ENCODE measurements at regions not wholly inside any gene's neighbourhood (a gene's known extent, or its start where the extent isn't known, plus 50 kb on each side); places are given as distances from the start of the nearest gene placed in this dataset.

- ATAC-seq = peak; percentile 96
These were observed 63.7 kb upstream of the ITGA4 start for GRCh38 chr2:181393472-181393871.

GRCh38 chr2:181394741-181395437 lies 62.3 kb upstream of the ITGA4 start:
- no peak for ATAC-seq
- TF ChIP-seq ARNTL (CRISPR knock-in tag; IDR thresholded peaks at IDR 0.05; ENCODE audit: borderline replicate concordance, low read depth) (no peak), ZNF8 (CRISPR knock-in tag; IDR thresholded peaks at IDR 0.05) (no peak), ESRRG (CRISPR knock-in tag; IDR thresholded peaks at IDR 0.05) (no peak), GLIS3 (CRISPR knock-in tag; IDR thresholded peaks at IDR 0.05) (no peak), CSRNP3 (CRISPR knock-in tag; IDR thresholded peaks at IDR 0.05) (no peak), ZFP30 (CRISPR knock-in tag; IDR thresholded peaks at IDR 0.05) (no peak)

More at GRCh38 chr2:181393472-181393871, 63.7 kb upstream of the ITGA4 start:
- TF ChIP-seq ZC3H10 (CRISPR knock-in tag; IDR thresholded peaks at IDR 0.05) (no peak), ZNF565 (CRISPR knock-in tag; conservative IDR thresholded peaks at IDR 0.05; ENCODE audit: low read depth) (no peak), OSR1 (CRISPR knock-in tag; IDR thresholded peaks at IDR 0.05) (no peak), BACH2 (CRISPR knock-in tag; IDR thresholded peaks at IDR 0.05; ENCODE audit: borderline replicate concordance) (no peak)

GRCh38 chr2:181395851-181396250 lies 61.3 kb upstream of the ITGA4 start:
- ATAC-seq = no peak
- TF ChIP-seq OSR1 (CRISPR knock-in tag; IDR thresholded peaks at IDR 0.05) = no peak
- no peak for TF ChIP-seq TCF4 (CRISPR knock-in tag; IDR thresholded peaks at IDR 0.05; ENCODE audit: borderline replicate concordance)
- no peak for TF ChIP-seq ZNF565 (CRISPR knock-in tag; conservative IDR thresholded peaks at IDR 0.05; ENCODE audit: low read depth)
- TF ChIP-seq TOX (CRISPR knock-in tag; IDR thresholded peaks at IDR 0.05; ENCODE audit: borderline replicate concordance) = no peak
- TF ChIP-seq SNAI2 (CRISPR knock-in tag; IDR thresholded peaks at IDR 0.05) = no peak
- TF ChIP-seq RARB (CRISPR knock-in tag; IDR thresholded peaks at IDR 0.05) = no peak
- no peak for TF ChIP-seq ISL1 (CRISPR knock-in tag; IDR thresholded peaks at IDR 0.05)
- TF ChIP-seq ZFP3 (CRISPR knock-in tag; IDR thresholded peaks at IDR 0.05) = no peak
- no peak for TF ChIP-seq CSRNP3 (CRISPR knock-in tag; IDR thresholded peaks at IDR 0.05)
- no peak for TF ChIP-seq POU6F1 (CRISPR knock-in tag; IDR thresholded peaks at IDR 0.05; ENCODE audit: borderline replicate concordance, low read depth)
- TF ChIP-seq ARNTL (CRISPR knock-in tag; IDR thresholded peaks at IDR 0.05; ENCODE audit: borderline replicate concordance, low read depth) = no peak
- no peak for TF ChIP-seq CSDC2 (CRISPR knock-in tag; IDR thresholded peaks at IDR 0.05)
- TF ChIP-seq ZC3H10 (CRISPR knock-in tag; IDR thresholded peaks at IDR 0.05) = no peak
- no peak for TF ChIP-seq ZNF8 (CRISPR knock-in tag; IDR thresholded peaks at IDR 0.05)

GRCh38 chr2:181396256-181397123 lies 60.7 kb upstream of the ITGA4 start:
- ATAC-seq = no peak
- TF ChIP-seq CSDC2 (CRISPR knock-in tag; IDR thresholded peaks at IDR 0.05) = no peak
- TF ChIP-seq ARNTL (CRISPR knock-in tag; IDR thresholded peaks at IDR 0.05; ENCODE audit: borderline replicate concordance, low read depth) = no peak
- TF ChIP-seq PPARA (CRISPR knock-in tag; IDR thresholded peaks at IDR 0.05; ENCODE audit: borderline replicate concordance) = no peak
- TF ChIP-seq CREB5 (CRISPR knock-in tag; IDR thresholded peaks at IDR 0.05; ENCODE audit: low read depth) = no peak
- no peak for TF ChIP-seq PATZ1 (CRISPR knock-in tag; IDR thresholded peaks at IDR 0.05; ENCODE audit: borderline replicate concordance)
- TF ChIP-seq ESRRG (CRISPR knock-in tag; IDR thresholded peaks at IDR 0.05) = no peak
- TF ChIP-seq RARB (CRISPR knock-in tag; IDR thresholded peaks at IDR 0.05) = no peak
- no peak for TF ChIP-seq GLIS3 (CRISPR knock-in tag; IDR thresholded peaks at IDR 0.05)
- no peak for TF ChIP-seq BACH2 (CRISPR knock-in tag; IDR thresholded peaks at IDR 0.05; ENCODE audit: borderline replicate concordance)
- TF ChIP-seq ZNF565 (CRISPR knock-in tag; conservative IDR thresholded peaks at IDR 0.05; ENCODE audit: low read depth) = no peak
- TF ChIP-seq ZFP30 (CRISPR knock-in tag; IDR thresholded peaks at IDR 0.05) = no peak
- TF ChIP-seq SNAI2 (CRISPR knock-in tag; IDR thresholded peaks at IDR 0.05) = no peak
- no peak for TF ChIP-seq ISL1 (CRISPR knock-in tag; IDR thresholded peaks at IDR 0.05)
- no peak for TF ChIP-seq ZC3H10 (CRISPR knock-in tag; IDR thresholded peaks at IDR 0.05)
- no peak for TF ChIP-seq TOX (CRISPR knock-in tag; IDR thresholded peaks at IDR 0.05; ENCODE audit: borderline replicate concordance)
- no peak for TF ChIP-seq POU6F1 (CRISPR knock-in tag; IDR thresholded peaks at IDR 0.05; ENCODE audit: borderline replicate concordance, low read depth)

All from SK-N-SH treated with all-trans-retinoic acid at 6 μM for 48 hours (cell line).